Colon (tissue), 2 donors: ENCODE measurements at regions not wholly inside any gene's neighbourhood (a gene's known extent, or its start where the extent isn't known, plus 50 kb on each side); places are given as distances from the start of the nearest gene placed in this dataset.
"Not testable (repeated sequence)": the region's sequence is repeated elsewhere in the genome, so short reads cannot be mapped to it uniquely, and the experiment has no call there.

ENCODE experiments used
- FAIRE-seq: peaks from 2 replicates; lab custom pipeline; 2012; peaks lifted over from hg19 to GRCh38; lab: Jason Lieb, UNC
- donor health status: control.
- donor health status: control.

GRCh38 chr4:127311924-127312323, 320.8 kb upstream of the INTU start:
- FAIRE-seq: no peak

- no peak for FAIRE-seq
Measured at GRCh38 chr4:127313767-127314166, 319.0 kb upstream of the INTU start.

- FAIRE-seq: no peak
Measured at GRCh38 chr4:127327491-127327890, 305.3 kb upstream of the INTU start.

GRCh38 chr4:127335073-127335620, 297.6 kb upstream of the INTU start:
- FAIRE-seq: no peak

GRCh38 chr4:127335732-127336131, 297.0 kb upstream of the INTU start:
- no peak for FAIRE-seq

- FAIRE-seq: not testable (repeated sequence)
Measured at GRCh38 chr4:127343123-127343522, 289.6 kb upstream of the INTU start.

GRCh38 chr4:127344071-127344470, 288.7 kb upstream of the INTU start:
- no peak for FAIRE-seq

GRCh38 chr4:127347936-127348335, 284.8 kb upstream of the INTU start:
- no peak for FAIRE-seq

GRCh38 chr4:127352220-127353113, 280.3 kb upstream of the INTU start:
- FAIRE-seq: no peak

- FAIRE-seq: no peak
Measured at GRCh38 chr4:127355743-127356142, 277.0 kb upstream of the INTU start.

- FAIRE-seq: no peak
Measured at GRCh38 chr4:127357765-127358164, 275.0 kb upstream of the INTU start.

- FAIRE-seq: no peak
Measured at GRCh38 chr4:127362686-127363085, 270.1 kb upstream of the INTU start.

GRCh38 chr4:127364397-127364796, 268.4 kb upstream of the INTU start:
- FAIRE-seq: no peak

- no peak for FAIRE-seq
Measured at GRCh38 chr4:127364911-127365310, 267.8 kb upstream of the INTU start.

- FAIRE-seq: no peak
Measured at GRCh38 chr4:127370604-127371003, 262.2 kb upstream of the INTU start.

- no peak for FAIRE-seq
Measured at GRCh38 chr4:127379499-127379898, 253.3 kb upstream of the INTU start.

GRCh38 chr4:127379948-127380347, 252.8 kb upstream of the INTU start:
- FAIRE-seq: not testable (repeated sequence)

- FAIRE-seq: no peak
Measured at GRCh38 chr4:127383666-127384065, 249.1 kb upstream of the INTU start.

- FAIRE-seq: no peak
Measured at GRCh38 chr4:127394516-127394915, 238.2 kb upstream of the INTU start.

- no peak for FAIRE-seq
Measured at GRCh38 chr4:127400276-127400675, 232.5 kb upstream of the INTU start.

GRCh38 chr4:127400731-127401346, 231.9 kb upstream of the INTU start:
- no peak for FAIRE-seq

- FAIRE-seq: no peak
Measured at GRCh38 chr4:127403471-127404084, 229.2 kb upstream of the INTU start.

- no peak for FAIRE-seq
Measured at GRCh38 chr4:127406187-127406586, 226.6 kb upstream of the INTU start.
